ENCODE measurements at regions not wholly inside any gene's neighbourhood (a gene's known extent, or its start where the extent isn't known, plus 50 kb on each side); places are given as distances from the start of the nearest gene placed in this dataset.

DNA sequence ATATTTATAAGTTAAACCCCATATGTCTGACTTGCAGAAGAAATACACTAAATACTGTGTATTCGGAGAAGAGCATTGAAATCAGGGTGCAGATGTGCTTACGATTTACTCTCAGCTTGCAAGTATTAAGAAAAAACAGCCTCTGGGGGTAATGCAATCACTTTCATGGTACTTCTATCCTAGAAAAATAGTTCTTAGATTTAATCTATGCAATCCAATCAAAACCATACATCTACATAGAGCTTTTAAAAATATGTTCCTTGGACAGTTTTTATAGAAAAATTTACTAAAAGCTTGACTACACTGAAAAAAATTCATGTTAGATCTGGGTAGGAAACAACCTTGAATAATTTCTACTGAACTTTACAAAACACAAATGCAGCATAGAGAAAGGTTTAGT lies 890.3 kb upstream of the ADGRL2 start:
- TF ChIP-seq, protein P1, sequence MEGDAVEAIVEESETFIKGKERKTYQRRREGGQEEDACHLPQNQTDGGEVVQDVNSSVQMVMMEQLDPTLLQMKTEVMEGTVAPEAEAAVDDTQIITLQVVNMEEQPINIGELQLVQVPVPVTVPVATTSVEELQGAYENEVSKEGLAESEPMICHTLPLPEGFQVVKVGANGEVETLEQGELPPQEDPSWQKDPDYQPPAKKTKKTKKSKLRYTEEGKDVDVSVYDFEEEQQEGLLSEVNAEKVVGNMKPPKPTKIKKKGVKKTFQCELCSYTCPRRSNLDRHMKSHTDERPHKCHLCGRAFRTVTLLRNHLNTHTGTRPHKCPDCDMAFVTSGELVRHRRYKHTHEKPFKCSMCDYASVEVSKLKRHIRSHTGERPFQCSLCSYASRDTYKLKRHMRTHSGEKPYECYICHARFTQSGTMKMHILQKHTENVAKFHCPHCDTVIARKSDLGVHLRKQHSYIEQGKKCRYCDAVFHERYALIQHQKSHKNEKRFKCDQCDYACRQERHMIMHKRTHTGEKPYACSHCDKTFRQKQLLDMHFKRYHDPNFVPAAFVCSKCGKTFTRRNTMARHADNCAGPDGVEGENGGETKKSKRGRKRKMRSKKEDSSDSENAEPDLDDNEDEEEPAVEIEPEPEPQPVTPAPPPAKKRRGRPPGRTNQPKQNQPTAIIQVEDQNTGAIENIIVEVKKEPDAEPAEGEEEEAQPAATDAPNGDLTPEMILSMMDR (IDR thresholded peaks at IDR 0.05; ENCODE audit: extremely low read depth, insufficient read depth, missing control alignments), result no peak
- in situ Hi-C loops (cut with MboI; ENCODE audit: low pct_unique_long_range_greater_than_20kb, low sequenced_read_pairs, unreplicated experiment), result no loop called here
- DNase-seq (ENCODE audit: low spot score), result no peak

DNA sequence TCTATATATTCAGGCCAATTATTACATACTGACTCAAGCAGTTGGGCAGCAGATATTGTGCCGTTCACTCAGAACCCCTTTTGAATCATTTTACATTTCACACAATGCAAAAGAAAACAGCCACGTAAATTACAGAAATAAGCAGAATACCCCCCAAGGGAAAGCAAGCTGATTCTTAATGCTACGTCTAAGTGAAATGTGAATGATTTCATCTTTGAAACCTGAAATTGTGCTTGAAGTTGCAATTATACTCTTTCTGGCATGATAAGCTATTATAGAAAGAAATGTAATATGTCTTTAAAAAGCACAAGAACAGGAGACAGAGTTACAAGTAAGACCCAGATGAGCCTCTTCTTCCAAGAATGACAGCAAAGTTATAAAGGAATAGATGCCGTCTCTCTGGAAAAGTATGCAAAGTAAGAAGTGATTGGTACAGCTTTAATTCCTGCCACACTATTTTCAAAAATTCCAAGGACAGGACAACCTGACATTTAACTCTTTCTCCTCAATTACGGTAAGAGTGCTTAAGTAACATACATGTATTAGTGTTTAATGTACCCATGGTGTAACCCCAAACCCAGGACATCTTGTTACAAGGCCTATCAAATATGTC lies 891.5 kb upstream of the ADGRL2 start:
- DNase-seq (ENCODE audit: low spot score), result no peak
- in situ Hi-C loops (cut with MboI; ENCODE audit: low pct_unique_long_range_greater_than_20kb, low sequenced_read_pairs, unreplicated experiment), result no loop called here
- TF ChIP-seq, protein P1 (IDR thresholded peaks at IDR 0.05; ENCODE audit: extremely low read depth, insufficient read depth, missing control alignments), result no peak

- no peak for DNase-seq (ENCODE audit: low spot score)
- in situ Hi-C loops (cut with MboI; ENCODE audit: low pct_unique_long_range_greater_than_20kb, low sequenced_read_pairs, unreplicated experiment), result no loop called here
- TF ChIP-seq, protein P1 (IDR thresholded peaks at IDR 0.05; ENCODE audit: extremely low read depth, insufficient read depth, missing control alignments), result no peak
These were observed 903.9 kb upstream of the ADGRL2 start for GRCh38 chr1:80896781-80897356.

DNA sequence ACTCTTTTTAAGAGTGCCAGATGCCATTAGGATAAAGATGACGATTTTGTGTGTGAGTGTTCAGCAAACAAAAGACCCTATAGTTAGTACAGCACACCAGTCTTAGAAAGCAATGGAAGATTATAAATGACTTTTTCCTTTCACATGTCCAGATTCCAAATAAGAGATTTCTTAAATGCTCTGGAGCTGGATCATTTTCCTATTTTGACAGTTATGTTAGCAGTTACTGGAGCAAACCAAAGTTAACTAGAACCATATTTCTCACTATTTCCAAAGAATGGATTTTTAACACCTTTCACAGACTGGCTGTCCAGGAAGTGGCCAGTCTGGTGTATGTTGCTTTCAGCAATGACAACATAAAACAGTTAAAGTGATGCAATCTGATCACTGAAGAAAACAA lies 905.8 kb upstream of the ADGRL2 start:
- TF ChIP-seq, protein P1 (IDR thresholded peaks at IDR 0.05; ENCODE audit: extremely low read depth, insufficient read depth, missing control alignments), result no peak
- in situ Hi-C loops (cut with MboI; ENCODE audit: low pct_unique_long_range_greater_than_20kb, low sequenced_read_pairs, unreplicated experiment), result no loop called here
- no peak for DNase-seq (ENCODE audit: low spot score)

DNA sequence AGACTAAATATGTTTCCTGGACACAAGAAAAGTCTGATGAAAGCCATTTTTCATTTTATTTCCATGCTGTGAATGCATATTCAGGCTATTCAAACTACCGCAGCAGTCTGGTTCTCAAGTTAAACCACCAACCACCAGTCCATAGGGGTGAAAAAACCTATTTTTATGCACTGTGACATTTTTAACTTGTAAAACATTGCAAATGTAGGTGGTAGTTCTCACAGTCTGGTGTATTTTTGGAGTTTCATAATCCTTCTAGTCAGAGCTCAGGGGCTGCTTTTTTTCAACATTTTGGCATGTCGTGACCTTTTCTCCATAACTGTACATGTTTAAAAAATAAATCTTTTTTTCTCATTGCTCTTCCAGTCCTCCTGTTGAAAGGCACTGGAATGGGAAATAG lies 907.6 kb upstream of the ADGRL2 start:
- DNase-seq (ENCODE audit: low spot score), result peak; percentile 11
- in situ Hi-C loops (cut with MboI; ENCODE audit: low pct_unique_long_range_greater_than_20kb, low sequenced_read_pairs, unreplicated experiment), result no loop called here
- TF ChIP-seq, protein P1 (IDR thresholded peaks at IDR 0.05; ENCODE audit: extremely low read depth, insufficient read depth, missing control alignments), result no peak

- DNase-seq (ENCODE audit: low spot score), result no peak
- in situ Hi-C loops (cut with MboI; ENCODE audit: low pct_unique_long_range_greater_than_20kb, low sequenced_read_pairs, unreplicated experiment), result no loop called here
- TF ChIP-seq, protein P1 (IDR thresholded peaks at IDR 0.05; ENCODE audit: extremely low read depth, insufficient read depth, missing control alignments), result no peak
These were observed 908.2 kb upstream of the ADGRL2 start for GRCh38 chr1:80892539-80892938.

All from GM13977 (cell line).